G401 (cell line): ENCODE measurements at regions not wholly inside any gene's neighbourhood (a gene's known extent, or its start where the extent isn't known, plus 50 kb on each side); places are given as distances from the start of the nearest gene placed in this dataset.
A peak's percentile ranks its signal among the peaks of the same experiment; 100 is the strongest.

ENCODE experiments used
- DNase-seq: peaks from one replicate; pipeline ENCODE4 v3.0.0-alpha.2; 2015; ENCODE audit warnings: low spot score
- in situ Hi-C: cut with HindIII; loops from 2 replicates; pipeline ENCODE4 v1.10.0; 2016; ENCODE audit warnings: low sequenced_read_pairs, mixed read lengths

DNA sequence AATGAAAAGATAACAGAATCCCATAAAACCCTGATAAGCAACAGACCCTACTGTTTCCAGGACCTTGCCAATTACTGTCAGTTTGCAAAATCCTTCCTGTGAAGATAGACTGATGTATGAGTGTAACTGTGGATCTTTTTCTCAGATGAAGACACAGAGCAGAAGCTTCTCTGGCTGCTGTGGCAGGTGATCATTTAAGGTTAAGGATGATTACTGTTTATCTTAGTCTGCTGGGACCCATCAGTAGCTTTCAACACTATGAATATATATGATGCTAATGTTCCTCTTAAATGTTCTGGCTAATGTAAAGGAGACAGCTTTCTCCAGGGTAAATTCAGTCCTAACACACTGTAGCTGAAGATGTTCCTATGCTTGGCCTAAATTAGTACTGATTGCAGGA is 56.0 kb upstream of the CTTNBP2 start:
- in situ Hi-C loops, result no loop called here
- DNase-seq, result no peak

DNA sequence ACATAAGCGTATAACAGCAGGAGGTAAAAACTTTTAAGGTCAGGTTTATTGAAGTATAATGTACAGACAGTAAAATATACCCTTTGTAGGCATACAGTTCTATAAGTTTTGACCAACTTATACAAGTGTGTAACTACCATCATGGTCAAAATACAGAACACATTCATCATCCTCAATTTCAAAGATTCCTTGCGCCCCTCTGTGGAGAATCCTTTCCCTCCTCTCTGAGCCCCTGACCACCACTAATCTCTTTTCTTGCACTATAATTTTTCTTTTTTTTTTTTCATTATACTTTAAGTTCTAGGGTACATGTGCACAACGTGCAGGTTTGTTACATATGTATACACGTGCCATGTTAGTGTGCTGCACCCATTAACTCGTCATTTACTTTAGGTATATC is 58.1 kb upstream of the CTTNBP2 start:
- DNase-seq, result no peak
- in situ Hi-C loops, result no loop called here

DNA sequence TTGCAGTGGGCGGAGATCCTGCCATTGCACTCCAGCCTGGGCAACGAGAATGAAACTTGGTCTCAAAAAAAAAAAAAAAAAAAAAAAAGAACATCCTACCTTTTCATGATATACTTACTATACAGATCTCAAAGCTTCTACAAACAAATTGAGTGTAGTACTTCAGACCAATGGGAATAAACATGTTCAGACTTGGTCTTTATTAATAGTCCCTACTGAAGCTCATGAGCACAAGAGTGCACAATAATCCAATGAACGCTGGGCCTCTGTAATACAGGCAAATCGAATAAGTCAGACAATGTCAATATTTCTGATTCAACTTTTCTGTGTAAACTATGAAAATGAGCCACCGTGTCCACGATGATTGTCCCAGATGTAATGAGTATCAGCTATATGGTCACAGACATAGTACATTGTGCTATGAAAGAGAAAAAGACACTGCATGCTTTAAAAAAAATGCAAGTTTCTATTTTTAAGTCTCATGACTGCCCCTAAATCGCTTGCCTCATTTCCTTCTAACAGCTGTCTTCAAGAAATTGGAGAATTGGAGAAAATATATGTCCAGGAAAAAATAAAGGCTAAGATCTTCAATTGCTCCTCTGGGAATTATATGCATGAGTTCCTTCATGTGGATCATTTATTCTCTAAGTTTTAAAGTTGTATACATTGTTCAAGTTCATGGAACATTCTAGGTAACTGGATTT is 64.0 kb upstream of the CTTNBP2 start:
- in situ Hi-C loops, result no loop called here
- no peak for DNase-seq

DNA sequence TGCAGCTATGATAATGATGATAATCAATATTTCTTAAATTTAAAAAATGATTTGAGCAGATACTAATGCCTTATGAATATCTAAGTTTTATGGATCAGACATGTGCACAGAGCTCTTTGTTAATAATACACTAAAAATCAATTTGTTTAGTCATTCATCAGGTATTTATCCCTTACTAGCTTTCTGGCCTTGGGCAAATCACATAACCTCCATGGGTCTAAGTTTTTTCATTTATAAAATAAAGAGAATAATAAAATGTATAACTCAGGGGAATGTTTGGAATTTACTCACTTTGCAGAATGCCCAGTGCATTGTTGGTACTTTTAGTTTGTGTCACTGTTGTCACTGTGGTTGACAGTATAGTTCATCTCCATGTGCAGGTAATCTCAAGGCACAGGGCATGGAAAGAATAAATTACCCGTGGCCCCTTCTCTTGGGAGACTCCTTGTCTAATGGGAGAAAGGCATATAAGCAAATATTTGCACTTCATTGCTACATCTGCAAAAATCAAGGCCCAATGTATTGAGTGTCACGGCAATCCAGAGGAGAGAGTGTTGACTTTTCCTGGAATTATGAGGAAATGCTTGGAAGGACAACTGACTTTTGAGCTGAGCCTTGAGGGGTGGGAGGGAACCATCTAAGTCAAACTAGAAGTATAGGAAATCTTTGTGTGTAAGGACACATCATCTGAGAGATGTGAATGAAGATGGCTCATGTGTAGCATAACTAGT is 64.7 kb upstream of the CTTNBP2 start:
- in situ Hi-C loops, result no loop called here
- no peak for DNase-seq

DNA sequence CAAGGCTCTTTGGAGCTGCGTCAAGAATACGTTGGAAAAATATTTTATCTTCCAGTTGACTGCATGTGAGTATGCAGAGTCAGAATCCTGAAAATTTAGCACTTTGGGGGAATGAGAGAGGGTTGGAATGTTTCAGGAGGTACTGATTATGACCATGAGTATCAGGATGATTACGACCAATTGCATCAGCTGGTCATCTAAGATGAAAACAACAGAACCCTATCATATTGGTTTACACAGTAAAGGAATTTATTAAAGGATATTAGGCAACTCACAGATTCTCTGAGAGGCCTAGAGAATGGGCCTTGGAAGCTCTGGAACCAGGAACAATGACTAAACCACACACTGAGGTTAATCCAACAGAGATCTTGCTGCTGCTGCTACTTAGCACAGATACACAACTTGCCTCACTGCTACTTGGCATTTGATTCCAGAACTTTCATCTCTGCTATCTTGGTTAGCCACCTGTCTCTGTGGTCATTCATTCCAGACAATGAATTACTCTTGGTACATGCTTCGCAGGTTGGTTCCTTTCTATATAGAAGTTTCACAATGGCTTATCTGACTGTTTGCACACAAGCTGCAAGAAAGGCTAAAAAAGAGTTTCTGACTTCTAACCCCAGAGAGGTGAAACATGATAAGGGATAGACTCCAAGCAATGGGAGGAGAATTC is 68.0 kb upstream of the CTTNBP2 start:
- no peak for DNase-seq
- in situ Hi-C loops, result no loop called here

DNA sequence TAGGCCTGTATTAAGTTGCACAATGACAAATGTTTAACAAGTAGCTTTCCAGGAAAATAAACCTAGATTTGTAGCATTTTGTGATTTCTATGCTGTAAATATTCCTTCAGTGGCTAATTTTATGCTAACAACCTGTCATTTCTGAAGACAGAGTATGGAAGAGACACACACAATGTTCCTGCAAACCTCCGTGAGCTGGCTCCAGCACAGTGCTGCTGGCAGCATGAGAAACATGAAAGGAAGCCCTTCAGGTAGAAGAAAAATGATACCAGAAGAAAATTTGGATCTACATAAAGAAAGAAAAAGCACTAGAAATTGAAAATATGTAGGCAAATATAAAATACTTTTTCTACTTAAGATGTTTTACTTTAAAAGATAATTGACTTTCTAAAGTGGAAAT is 69.5 kb upstream of the CTTNBP2 start:
- in situ Hi-C loops, result no loop called here
- DNase-seq, result no peak

DNA sequence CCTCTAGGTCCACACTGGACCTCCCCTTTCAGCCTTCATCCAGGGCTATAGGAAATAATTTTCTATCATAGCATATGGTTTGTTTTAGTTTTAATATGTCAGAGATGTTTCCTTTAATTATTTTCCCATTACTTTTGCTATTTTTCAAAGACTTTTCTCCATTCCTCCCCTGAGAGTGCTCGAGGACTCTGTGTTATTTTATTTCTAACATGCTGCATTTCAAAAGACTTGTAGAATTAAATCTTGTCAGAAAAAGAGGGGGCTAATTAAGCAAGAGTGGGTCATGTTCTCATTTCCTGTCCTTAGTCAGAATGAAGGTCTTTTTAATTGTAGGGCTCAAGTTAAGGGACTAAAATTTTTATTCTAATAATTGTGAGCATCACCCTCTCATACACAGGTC is 71.6 kb upstream of the CTTNBP2 start:
- DNase-seq, result no peak
- in situ Hi-C loops, result no loop called here

DNA sequence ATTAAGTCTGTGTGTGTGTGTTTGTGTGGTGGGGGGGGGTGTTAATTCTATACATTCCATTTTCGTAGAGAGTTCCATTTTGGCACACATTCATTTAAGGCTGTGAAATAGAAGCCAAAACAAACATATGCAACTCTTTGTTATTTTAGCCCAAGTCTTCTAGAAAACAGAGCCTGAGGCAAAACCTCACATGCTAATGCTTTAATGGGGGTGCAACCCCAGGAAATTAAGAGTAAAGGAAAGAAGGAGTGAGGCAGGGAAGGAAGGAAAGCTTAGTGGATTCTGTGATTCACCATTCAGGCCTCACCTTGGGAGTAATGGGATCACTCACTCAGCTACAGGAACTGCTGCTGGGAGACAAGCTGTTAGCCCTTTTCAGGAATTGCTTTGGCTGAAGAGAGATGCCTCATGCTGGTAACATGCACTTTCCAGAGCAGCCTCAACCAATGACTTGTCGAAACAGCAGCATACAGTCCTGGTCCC is 73.0 kb upstream of the CTTNBP2 start:
- peak; percentile 84 for DNase-seq
- in situ Hi-C loops, result no loop called here

DNA sequence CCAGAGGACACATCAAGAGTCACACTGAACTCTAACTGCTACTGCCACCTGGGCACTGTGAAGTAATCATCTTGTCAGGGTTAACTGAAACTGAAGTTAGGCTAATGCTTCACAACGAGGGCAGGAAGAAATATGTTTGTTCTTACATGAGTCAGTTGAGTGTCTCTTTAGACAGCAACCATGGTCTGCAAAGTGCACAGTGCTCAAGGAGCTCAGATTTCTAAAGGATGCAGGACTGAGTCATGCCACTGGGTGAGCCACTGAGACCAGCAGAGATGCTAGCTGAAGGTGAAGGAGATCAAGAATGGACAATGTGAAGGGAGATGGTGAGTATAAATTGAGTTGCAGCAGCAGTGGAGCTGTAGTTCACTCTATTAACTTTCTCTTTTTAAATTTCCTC is 76.0 kb upstream of the CTTNBP2 start:
- in situ Hi-C loops, result no loop called here
- no peak for DNase-seq

DNA sequence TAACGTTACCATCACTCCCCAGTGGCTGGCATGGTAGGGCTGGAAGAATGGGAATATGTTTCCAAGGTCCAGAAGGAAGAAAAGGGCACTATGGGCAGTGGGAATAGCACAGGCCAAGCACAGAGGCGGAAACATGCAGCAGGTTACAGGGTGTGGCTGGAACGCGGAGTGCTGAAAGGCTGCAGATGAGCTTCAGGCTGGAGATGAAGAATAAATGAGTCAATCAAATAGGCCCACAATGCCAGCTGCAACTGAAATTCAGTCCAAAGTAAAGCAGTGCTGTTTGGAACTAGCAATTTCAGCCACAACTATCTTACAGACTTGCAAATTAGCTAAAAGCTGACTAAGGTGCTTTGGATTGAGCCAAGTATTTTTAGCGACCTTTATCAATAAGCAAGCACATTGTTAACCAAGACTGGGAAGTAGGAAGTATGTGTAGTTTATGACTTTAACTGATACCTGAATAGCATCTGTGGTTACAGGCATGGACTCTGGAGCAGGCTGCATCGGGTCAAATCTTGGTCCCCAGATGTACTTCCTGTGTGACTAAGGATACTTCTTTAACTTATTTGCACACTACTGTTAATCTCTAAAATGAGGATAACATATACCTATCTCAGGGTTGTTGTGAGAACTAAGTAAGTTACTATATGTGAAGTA is 77.5 kb upstream of the CTTNBP2 start:
- in situ Hi-C loops, result no loop called here

DNA sequence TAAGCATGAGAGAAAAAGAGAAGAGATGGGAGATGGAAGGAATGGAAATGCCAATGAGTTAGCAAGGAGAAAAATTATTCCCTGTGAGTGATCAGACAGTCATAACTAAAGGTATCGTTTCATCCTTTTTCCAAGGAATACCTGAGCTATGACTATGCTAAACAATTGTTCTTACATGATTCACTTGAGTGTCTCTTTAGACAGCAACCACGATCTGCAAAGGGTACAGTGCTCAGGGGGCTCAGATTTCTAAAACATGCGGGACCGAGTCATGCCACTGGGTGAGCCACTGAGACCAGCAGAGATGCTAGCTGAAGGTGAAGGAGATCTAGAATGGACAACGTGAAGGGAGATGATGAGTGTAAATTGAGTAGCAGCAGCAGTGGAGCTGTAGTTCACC is 78.0 kb upstream of the CTTNBP2 start:
- in situ Hi-C loops, result no loop called here
- no peak for DNase-seq

More for the DNA sequence above, 77.5 kb upstream of the CTTNBP2 start:
- DNase-seq, result no peak

DNA sequence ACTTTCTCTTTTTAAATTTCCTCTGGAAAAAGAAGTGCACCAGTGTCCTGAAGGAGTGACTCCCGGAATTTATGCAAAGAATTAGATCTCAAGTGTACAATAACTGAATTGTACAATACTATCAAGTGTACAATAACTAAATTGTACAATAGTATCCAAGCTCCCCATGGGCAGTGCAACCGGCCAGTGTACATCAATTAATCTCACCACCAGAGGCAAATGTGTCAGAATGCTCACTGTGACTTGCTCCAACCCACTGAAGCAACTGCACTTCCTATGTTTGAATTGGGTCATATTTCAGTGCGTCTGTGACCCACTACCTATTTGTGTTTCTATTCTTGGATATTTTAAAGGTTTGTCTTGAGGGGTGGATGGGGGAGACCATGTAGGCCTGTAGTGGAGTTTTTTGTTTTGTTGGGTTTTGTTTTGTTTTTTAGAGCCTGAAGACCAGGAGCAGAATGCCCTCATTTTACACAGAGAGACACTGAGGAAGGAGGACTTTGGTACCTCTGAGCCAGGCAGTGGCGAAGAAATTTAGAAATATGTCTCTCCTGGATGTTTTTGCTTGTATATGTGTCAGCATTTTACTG is 78.5 kb upstream of the CTTNBP2 start:
- in situ Hi-C loops, result no loop called here

DNA sequence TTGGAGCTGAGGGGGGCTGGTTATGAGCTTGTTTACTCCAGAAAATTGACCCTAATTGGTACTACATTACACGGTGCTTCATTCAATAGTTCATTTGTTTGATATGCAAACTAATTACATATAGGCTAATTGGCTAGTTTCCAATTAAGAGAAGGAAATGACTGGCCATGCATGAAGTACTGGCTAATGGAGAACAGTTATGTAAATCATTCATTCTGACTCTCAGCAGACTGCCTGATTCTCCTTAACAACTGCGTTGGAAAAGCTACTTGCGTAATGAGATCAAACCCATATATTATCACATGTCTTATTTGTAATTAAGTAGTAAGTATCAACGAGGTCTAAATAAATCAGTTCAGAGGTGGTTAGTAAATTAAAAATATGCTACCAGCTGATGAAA is 81.8 kb upstream of the CTTNBP2 start:
- no peak for DNase-seq
- in situ Hi-C loops, result no loop called here

More for the DNA sequence above, 78.5 kb upstream of the CTTNBP2 start:
- no peak for DNase-seq

DNA sequence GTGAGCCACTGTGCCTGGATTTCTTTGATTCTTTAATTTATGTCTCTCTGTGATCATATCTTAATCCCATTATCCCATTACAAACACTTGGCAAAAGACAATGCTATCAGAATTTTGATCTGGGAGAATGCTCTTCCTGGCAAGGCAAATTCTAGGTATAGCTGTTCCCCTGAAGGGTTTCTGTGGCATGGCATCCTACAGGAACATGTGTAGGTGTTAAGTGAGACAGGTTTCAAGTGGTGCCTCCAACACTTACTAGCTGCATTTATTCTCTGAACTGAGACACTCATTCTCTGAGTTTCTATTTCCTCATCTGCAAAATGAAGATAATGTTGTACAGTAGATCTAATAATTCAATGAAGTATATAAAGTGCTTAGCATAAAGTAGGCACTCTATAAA is 87.1 kb upstream of the CTTNBP2 start:
- DNase-seq, result no peak
- in situ Hi-C loops, result no loop called here

DNA sequence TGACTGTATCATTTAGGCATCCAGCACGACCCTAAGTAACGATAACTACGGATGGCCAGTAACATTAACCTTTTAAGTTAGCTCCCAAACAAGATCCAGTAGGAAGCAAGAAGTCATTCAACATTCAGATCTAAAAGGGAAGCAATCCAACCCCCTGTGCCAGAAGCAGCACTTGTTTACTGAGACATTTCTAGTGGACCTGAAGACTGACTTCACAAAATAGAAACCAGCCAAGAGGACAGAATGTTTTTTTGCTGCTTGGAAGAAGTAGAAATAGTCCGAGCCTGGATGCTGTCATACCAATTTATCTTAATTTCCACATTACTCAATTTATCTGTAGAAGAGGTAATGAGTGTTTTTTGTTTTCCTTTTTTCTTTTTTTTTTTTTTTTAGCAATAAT is 88.0 kb upstream of the CTTNBP2 start:
- in situ Hi-C loops, result no loop called here
- no peak for DNase-seq

DNA sequence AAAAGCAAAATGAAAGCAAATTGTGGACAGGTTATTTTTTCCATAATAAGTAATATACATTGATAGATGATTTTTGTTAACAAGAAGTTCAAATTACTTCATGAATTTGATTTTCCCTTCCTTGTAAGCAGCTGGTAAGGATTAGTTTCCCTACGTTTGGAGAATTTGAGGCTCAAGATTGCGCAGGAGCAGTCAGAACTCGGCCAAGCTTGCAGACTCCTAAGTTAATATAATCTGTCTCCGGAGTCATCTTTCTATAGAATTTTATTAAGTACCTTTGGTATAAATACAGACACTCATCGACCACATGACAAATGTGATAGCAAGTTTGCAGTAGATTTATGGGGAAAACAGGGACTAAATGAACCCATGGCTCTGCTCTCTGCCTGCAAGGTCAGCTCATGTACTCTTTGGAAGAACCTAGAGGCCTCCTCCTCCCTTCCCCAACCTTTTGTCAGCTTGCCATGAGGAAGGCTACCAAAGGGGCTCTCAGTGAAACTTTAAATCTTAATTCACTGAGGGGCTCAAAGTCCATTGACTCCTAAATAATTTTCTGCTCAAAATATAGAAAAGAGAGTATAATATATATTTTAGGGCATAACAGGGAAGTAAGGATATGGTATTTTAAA is 89.2 kb upstream of the CTTNBP2 start:
- DNase-seq, result no peak
- in situ Hi-C loops, result no loop called here

DNA sequence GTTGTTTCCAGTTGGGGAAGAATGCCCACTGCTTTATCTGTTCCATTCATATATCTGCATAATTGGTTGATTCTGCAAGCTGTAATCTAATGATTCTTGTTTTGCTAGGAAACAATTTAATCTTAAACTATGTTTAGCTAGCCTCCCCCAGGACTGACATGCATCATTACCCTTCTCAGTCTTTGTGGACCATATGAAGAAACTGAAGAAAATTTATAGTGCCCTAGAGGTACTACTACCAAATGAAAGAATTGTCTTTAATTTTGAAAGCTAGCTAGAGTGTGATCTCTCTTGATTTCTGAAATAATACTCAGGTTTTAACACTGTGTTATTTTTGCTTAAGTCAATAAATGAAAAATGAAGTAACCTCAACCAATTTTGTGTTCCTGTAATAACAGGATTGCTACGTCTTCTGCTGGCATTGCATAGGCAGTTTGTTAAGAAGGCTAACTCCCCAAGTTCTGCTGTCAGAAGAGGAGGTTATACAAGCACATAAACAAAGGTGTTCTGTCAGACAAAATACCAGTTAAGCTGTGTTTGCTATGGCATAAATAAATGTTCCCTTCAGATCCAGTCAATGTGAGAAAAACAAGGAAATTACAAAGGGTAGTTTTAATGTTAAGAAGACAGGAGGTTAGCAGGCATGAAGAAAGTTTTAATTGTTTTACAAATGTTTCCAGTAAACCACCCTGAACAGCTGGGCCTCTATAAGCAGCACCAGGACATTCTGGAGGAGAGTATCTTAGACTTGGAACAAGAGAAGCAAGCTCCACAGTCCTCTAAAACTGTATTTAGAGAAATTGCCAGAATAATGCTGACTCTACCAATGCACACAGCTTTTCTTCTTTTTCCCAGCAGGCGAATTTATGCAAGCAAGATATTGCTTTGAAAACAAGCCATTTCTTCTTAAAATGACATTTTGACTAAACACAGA is 90.3 kb upstream of the CTTNBP2 start:
- no peak for DNase-seq
- in situ Hi-C loops, result no loop called here

DNA sequence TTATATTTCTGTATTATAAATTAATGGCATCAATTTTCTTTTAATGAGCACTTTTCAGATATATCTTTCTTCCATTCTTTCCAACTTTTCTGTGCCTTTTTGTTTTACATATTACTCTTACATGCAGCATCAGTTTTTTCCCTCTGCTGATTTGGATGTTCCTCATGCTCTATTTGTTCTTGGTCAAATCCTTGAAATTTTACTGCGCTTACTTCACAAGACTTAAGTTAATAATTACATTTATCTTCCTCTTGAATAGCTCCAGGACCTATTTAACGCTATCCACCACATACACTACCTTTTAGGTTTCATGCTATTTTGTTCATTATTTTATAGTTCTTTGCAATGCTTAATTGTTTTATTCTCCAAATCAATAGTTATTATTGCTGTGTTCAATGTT is 97.6 kb upstream of the CTTNBP2 start:
- no peak for DNase-seq
- in situ Hi-C loops, result no loop called here
